GM12865 (cell line): ENCODE measurements at regions not wholly inside any gene's neighbourhood (a gene's known extent, or its start where the extent isn't known, plus 50 kb on each side); places are given as distances from the start of the nearest gene placed in this dataset.
A peak's percentile ranks its signal among the peaks of the same experiment; 100 is the strongest.

ENCODE experiments used
- DNase-seq: peaks from one replicate; pipeline ENCODE4 v3.0.0; 2010; ENCODE audit warnings: low read depth
- H3K4me3 ChIP-seq: 2 replicates; pipeline ENCODE4 v1.5.1; 2011; ENCODE audit warnings: mild to moderate bottlenecking, low read depth, low read length, control low read depth
- CTCF ChIP-seq: IDR thresholded peaks from 2 replicates; pipeline ENCODE4 v1.5.1; 2011; ENCODE audit warnings: low read length, control low read depth, low read depth, inconsistent platforms; ENCODE audit not compliant: insufficient read depth; ENCODE audit errors: missing control alignments

- no peak for DNase-seq
- H3K4me3 ChIP-seq: no peak overlapping the region
- no peak for TF ChIP-seq CTCF
Observed at GRCh38 chr4:144318797-144319196, 178.3 kb upstream of the GYPA start.

GRCh38 chr4:144336633-144337032 lies 196.1 kb upstream of the GYPA start:
- no peak overlapping the region for H3K4me3 ChIP-seq
- TF ChIP-seq CTCF: no peak
- no peak for DNase-seq

- DNase-seq: peak; percentile 50
- no peak overlapping the region for H3K4me3 ChIP-seq
- no peak for TF ChIP-seq CTCF
Observed at GRCh38 chr4:144338148-144338547, 197.6 kb upstream of the GYPA start.

GRCh38 chr4:144338834-144339233 lies 198.3 kb upstream of the GYPA start:
- TF ChIP-seq CTCF: no peak
- H3K4me3 ChIP-seq: no peak overlapping the region
- no peak for DNase-seq

GRCh38 chr4:144340931-144341330 lies 200.4 kb upstream of the GYPA start:
- peak; percentile 48 for DNase-seq
- H3K4me3 ChIP-seq: no peak overlapping the region
- no peak for TF ChIP-seq CTCF

GRCh38 chr4:144342949-144343760 lies 202.6 kb upstream of the GYPA start:
- no peak for TF ChIP-seq CTCF
- no peak overlapping the region for H3K4me3 ChIP-seq
- peak; percentile 69 for DNase-seq

GRCh38 chr4:144347121-144347520 lies 206.6 kb upstream of the GYPA start:
- no peak overlapping the region for H3K4me3 ChIP-seq
- DNase-seq: no peak
- TF ChIP-seq CTCF: no peak
